ENCODE measurements at regions not wholly inside any gene's neighbourhood (a gene's known extent, or its start where the extent isn't known, plus 50 kb on each side); places are given as distances from the start of the nearest gene placed in this dataset.
"Not testable (repeated sequence)": the region's sequence is repeated elsewhere in the genome, so short reads cannot be mapped to it uniquely, and the experiment has no call there.

- no peaks in the 10 kb centered on the region for H3K4me1 ChIP-seq (ENCODE audit: control insufficient read depth in 3 of 3, insufficient read depth in 2 of 3, low read depth in 1 of 3, low read length in 2 of 3)
Measured at GRCh38 chr6:170146640-170147039, 144.2 kb downstream of the DLL1 start.

GRCh38 chr6:170146131-170146530 is 144.7 kb downstream of the DLL1 start:
- peaks cover 1 to 11% of the 10 kb centered on the region in 2 donors for H3K9me3 ChIP-seq (ENCODE audit: control insufficient read depth in 2 of 2, insufficient read depth in 1 of 2, low read depth in 1 of 2, low read length in 1 of 2)
- not testable (repeated sequence) for FAIRE-seq; H3K27ac ChIP-seq (ENCODE audit: low read depth in 1 of 3, low read length in 2 of 3); H3K27me3 ChIP-seq (ENCODE audit: control insufficient read depth in 3 of 3, insufficient read depth in 3 of 3, low read length in 3 of 3); H3K4me3 ChIP-seq (ENCODE audit: low read depth in 1 of 3, low read length in 3 of 3); H3K4me1 ChIP-seq (ENCODE audit: control insufficient read depth in 3 of 3, insufficient read depth in 2 of 3, low read depth in 1 of 3, low read length in 2 of 3); DNase-seq; H3K36me3 ChIP-seq (ENCODE audit: control insufficient read depth in 3 of 3, insufficient read depth in 2 of 3, low read depth in 1 of 3, low read length in 3 of 3)

More at GRCh38 chr6:170146640-170147039, 144.2 kb downstream of the DLL1 start:
- Histone ChIP-seq H3K9me3 (ENCODE audit: control insufficient read depth in 2 of 2, insufficient read depth in 1 of 2, low read depth in 1 of 2, low read length in 1 of 2) (peaks cover 1 to 11% of the 10 kb centered on the region in 2 donors), H3K36me3 (ENCODE audit: control insufficient read depth in 3 of 3, insufficient read depth in 2 of 3, low read depth in 1 of 3, low read length in 3 of 3) (no peaks in the 10 kb centered on the region), H3K27me3 (ENCODE audit: control insufficient read depth in 3 of 3, insufficient read depth in 3 of 3, low read length in 3 of 3) (peaks cover 0 to 3% (median 0%) of the 10 kb centered on the region in 3 donors), H3K4me3 (ENCODE audit: low read depth in 1 of 3, low read length in 3 of 3) (no peak overlapping the region), H3K27ac (ENCODE audit: low read depth in 1 of 3, low read length in 2 of 3) (no peak overlapping the region)
- WGBS, 3 donors, result 26 to 60% (median 43%) methylated on average over 11 of the region's 12 CpGs
- FAIRE-seq (no peak), DNase-seq (no peak)

GRCh38 chr6:170145716-170146115 is 145.2 kb downstream of the DLL1 start:
- not testable (repeated sequence) for DNase-seq; H3K36me3 ChIP-seq (ENCODE audit: control insufficient read depth in 3 of 3, insufficient read depth in 2 of 3, low read depth in 1 of 3, low read length in 3 of 3); H3K4me3 ChIP-seq (ENCODE audit: low read depth in 1 of 3, low read length in 3 of 3); H3K27ac ChIP-seq (ENCODE audit: low read depth in 1 of 3, low read length in 2 of 3); H3K4me1 ChIP-seq (ENCODE audit: control insufficient read depth in 3 of 3, insufficient read depth in 2 of 3, low read depth in 1 of 3, low read length in 2 of 3); H3K27me3 ChIP-seq (ENCODE audit: control insufficient read depth in 3 of 3, insufficient read depth in 3 of 3, low read length in 3 of 3); FAIRE-seq
- H3K9me3 ChIP-seq (ENCODE audit: control insufficient read depth in 2 of 2, insufficient read depth in 1 of 2, low read depth in 1 of 2, low read length in 1 of 2), result peaks cover 1 to 11% of the 10 kb centered on the region in 2 donors
- WGBS, 3 donors, result 3 to 48% (median 24%) methylated on average over 3 of the region's 3 CpGs

GRCh38 chr6:170145272-170145592 is 145.6 kb downstream of the DLL1 start:
- FAIRE-seq (no peak), DNase-seq (no peak)
- Histone ChIP-seq H3K9me3 (ENCODE audit: control insufficient read depth in 2 of 2, insufficient read depth in 1 of 2, low read depth in 1 of 2, low read length in 1 of 2) (peaks cover 1 to 11% of the 10 kb centered on the region in 2 donors), H3K36me3 (ENCODE audit: control insufficient read depth in 3 of 3, insufficient read depth in 2 of 3, low read depth in 1 of 3, low read length in 3 of 3) (no peaks in the 10 kb centered on the region), H3K27me3 (ENCODE audit: control insufficient read depth in 3 of 3, insufficient read depth in 3 of 3, low read length in 3 of 3) (no peaks in the 10 kb centered on the region), H3K4me1 (ENCODE audit: control insufficient read depth in 3 of 3, insufficient read depth in 2 of 3, low read depth in 1 of 3, low read length in 2 of 3) (no peaks in the 10 kb centered on the region), H3K27ac (ENCODE audit: low read depth in 1 of 3, low read length in 2 of 3) (no peak overlapping the region), H3K4me3 (ENCODE audit: low read depth in 1 of 3, low read length in 3 of 3) (no peak overlapping the region)
- 57 to 92% (median 72%) methylated on average over 3 of the region's 3 CpGs for WGBS, 3 donors

- peak; percentile 44 for FAIRE-seq
Measured at GRCh38 chr6:170144571-170145271, 146.2 kb downstream of the DLL1 start.

GRCh38 chr6:170143401-170144150 is 147.3 kb downstream of the DLL1 start:
- WGBS, 3 donors, result 69 to 78% (median 77%) methylated on average over 14 of the region's 14 CpGs
- H3K36me3 ChIP-seq (ENCODE audit: control insufficient read depth in 3 of 3, insufficient read depth in 2 of 3, low read depth in 1 of 3, low read length in 3 of 3), result no peaks in the 10 kb centered on the region
- H3K27me3 ChIP-seq (ENCODE audit: control insufficient read depth in 3 of 3, insufficient read depth in 3 of 3, low read length in 3 of 3), result no peaks in the 10 kb centered on the region
- H3K4me3 ChIP-seq (ENCODE audit: low read depth in 1 of 3, low read length in 3 of 3), result no peak overlapping the region
- DNase-seq (no peak), FAIRE-seq (no peak)
- H3K9me3 ChIP-seq (ENCODE audit: control insufficient read depth in 2 of 2, insufficient read depth in 1 of 2, low read depth in 1 of 2, low read length in 1 of 2), result peaks cover 1 to 11% of the 10 kb centered on the region in 2 donors
- no peaks in the 10 kb centered on the region for H3K4me1 ChIP-seq (ENCODE audit: control insufficient read depth in 3 of 3, insufficient read depth in 2 of 3, low read depth in 1 of 3, low read length in 2 of 3)
- H3K27ac ChIP-seq (ENCODE audit: low read depth in 1 of 3, low read length in 2 of 3), result no peak overlapping the region

More at GRCh38 chr6:170144571-170145271, 146.2 kb downstream of the DLL1 start:
- H3K9me3 ChIP-seq (ENCODE audit: control insufficient read depth in 2 of 2, insufficient read depth in 1 of 2, low read depth in 1 of 2, low read length in 1 of 2), result peaks cover 1 to 11% of the 10 kb centered on the region in 2 donors
- WGBS, 3 donors, result 40 to 57% (median 49%) methylated on average over 4 of the region's 4 CpGs
- no peaks in the 10 kb centered on the region for H3K36me3 ChIP-seq (ENCODE audit: control insufficient read depth in 3 of 3, insufficient read depth in 2 of 3, low read depth in 1 of 3, low read length in 3 of 3)
- no peak overlapping the region for H3K4me3 ChIP-seq (ENCODE audit: low read depth in 1 of 3, low read length in 3 of 3)
- no peak for DNase-seq
- H3K4me1 ChIP-seq (ENCODE audit: control insufficient read depth in 3 of 3, insufficient read depth in 2 of 3, low read depth in 1 of 3, low read length in 2 of 3), result no peaks in the 10 kb centered on the region
- no peaks in the 10 kb centered on the region for H3K27me3 ChIP-seq (ENCODE audit: control insufficient read depth in 3 of 3, insufficient read depth in 3 of 3, low read length in 3 of 3)
- no peak overlapping the region for H3K27ac ChIP-seq (ENCODE audit: low read depth in 1 of 3, low read length in 2 of 3)

- FAIRE-seq (no peak), DNase-seq (no peak)
- no peaks in the 10 kb centered on the region for H3K4me1 ChIP-seq (ENCODE audit: control insufficient read depth in 3 of 3, insufficient read depth in 2 of 3, low read depth in 1 of 3, low read length in 2 of 3)
- peaks cover 1 to 15% of the 10 kb centered on the region in 2 donors for H3K9me3 ChIP-seq (ENCODE audit: control insufficient read depth in 2 of 2, insufficient read depth in 1 of 2, low read depth in 1 of 2, low read length in 1 of 2)
- H3K36me3 ChIP-seq (ENCODE audit: control insufficient read depth in 3 of 3, insufficient read depth in 2 of 3, low read depth in 1 of 3, low read length in 3 of 3), result no peaks in the 10 kb centered on the region
- no peaks in the 10 kb centered on the region for H3K27me3 ChIP-seq (ENCODE audit: control insufficient read depth in 3 of 3, insufficient read depth in 3 of 3, low read length in 3 of 3)
- WGBS, 3 donors, result 84 to 93% (median 89%) methylated on average over 7 of the region's 7 CpGs
- H3K27ac ChIP-seq (ENCODE audit: low read depth in 1 of 3, low read length in 2 of 3), result no peak overlapping the region
- H3K4me3 ChIP-seq (ENCODE audit: low read depth in 1 of 3, low read length in 3 of 3), result no peak overlapping the region
Measured at GRCh38 chr6:170142559-170142958, 148.3 kb downstream of the DLL1 start.

- H3K36me3 ChIP-seq (ENCODE audit: control insufficient read depth in 3 of 3, insufficient read depth in 2 of 3, low read depth in 1 of 3, low read length in 3 of 3); DNase-seq; H3K27ac ChIP-seq (ENCODE audit: low read depth in 1 of 3, low read length in 2 of 3); FAIRE-seq; H3K4me3 ChIP-seq (ENCODE audit: low read depth in 1 of 3, low read length in 3 of 3); H3K27me3 ChIP-seq (ENCODE audit: control insufficient read depth in 3 of 3, insufficient read depth in 3 of 3, low read length in 3 of 3); H3K4me1 ChIP-seq (ENCODE audit: control insufficient read depth in 3 of 3, insufficient read depth in 2 of 3, low read depth in 1 of 3, low read length in 2 of 3): not testable (repeated sequence)
- peaks cover 0 to 27% of the 10 kb centered on the region in 2 donors for H3K9me3 ChIP-seq (ENCODE audit: control insufficient read depth in 2 of 2, insufficient read depth in 1 of 2, low read depth in 1 of 2, low read length in 1 of 2)
- 88 to 91% (median 90%) methylated on average over 10 of the region's 10 CpGs for WGBS, 3 donors
Measured at GRCh38 chr6:170141061-170141460, 149.8 kb downstream of the DLL1 start.

All from small intestine (tissue), 7 donors.